Prostate gland (tissue), 2 donors: ENCODE measurements at regions not wholly inside any gene's neighbourhood (a gene's known extent, or its start where the extent isn't known, plus 50 kb on each side); places are given as distances from the start of the nearest gene placed in this dataset.

Experiments used
- DNase-seq: peaks from one replicate; pipeline ENCODE4 v3.0.0-alpha.2; 2019; ENCODE audit warnings: low spot score
- H3K27ac ChIP-seq, 2 donors: fragments of 200-600 bp; sonication (generic); 2 replicates each; pipeline ENCODE4 v1.5.1; 2017 to 2019
- H3K27me3 ChIP-seq: fragments of 200-600 bp; sonication (generic); replicated peaks from 2 replicates; pipeline ENCODE4 v1.5.1; 2019; ENCODE audit not compliant: insufficient read depth
- H3K36me3 ChIP-seq, 2 donors: fragments of 200-600 bp; sonication (generic); 1 replicate in 1 of 2; 2 replicates in 1 of 2; pipeline versions ENCODE4 v1.5.1 to v1.8.1; 2017 to 2019
- H3K4me1 ChIP-seq: fragments of 200-600 bp; sonication (generic); replicated peaks from 2 replicates; pipeline ENCODE4 v1.5.1; 2019
- H3K4me3 ChIP-seq, 2 donors: fragments of 200-600 bp; sonication (generic); 2 replicates each; pipeline ENCODE4 v1.5.1; 2017 to 2019
- H3K9me3 ChIP-seq: fragments of 200-600 bp; sonication (generic); 2 replicates; pipeline ENCODE4 v1.5.1; 2017
- POLR2A ChIP-seq: fragments of 450-650 bp; IDR thresholded peaks from one replicate; pipeline ENCODE4 v1.6.1; 2016; ENCODE audit warnings: antibody characterized with exemption, mild to moderate bottlenecking
- POLR2AphosphoS5 ChIP-seq: sonication (generic); formaldehyde crosslinking; IDR thresholded peaks from one replicate; pipeline ENCODE4 v1.6.1; 2017; ENCODE audit warnings: antibody characterized with exemption
- WGBS: methylation state at CpG from one replicate; pipeline ENCODE4 v1.1.5; 2018; 5-methylcytosine and 5-hydroxymethylcytosine counted together
- intact Hi-C: fragments of 100-400 bp; cut with DNase I; formaldehyde crosslinking; loops from one replicate; pipeline ENCODE4 v1.14.2; 2022
- TF ChIP-seq, protein P1 (sequence below), 4 experiments: fragments of 200-600 bp in 2 of 4; fragments of 450-650 bp in 2 of 4; sonication (generic) in 2 of 4; IDR thresholded peaks; 1 replicate in 3 of 4; 2 replicates in 1 of 4; pipeline ENCODE4 v1.5.1; 2016 to 2019; ENCODE audit warnings: antibody characterized with exemption in 4 of 4, mild to moderate bottlenecking in 2 of 4, moderate library complexity in 2 of 4

DNA sequence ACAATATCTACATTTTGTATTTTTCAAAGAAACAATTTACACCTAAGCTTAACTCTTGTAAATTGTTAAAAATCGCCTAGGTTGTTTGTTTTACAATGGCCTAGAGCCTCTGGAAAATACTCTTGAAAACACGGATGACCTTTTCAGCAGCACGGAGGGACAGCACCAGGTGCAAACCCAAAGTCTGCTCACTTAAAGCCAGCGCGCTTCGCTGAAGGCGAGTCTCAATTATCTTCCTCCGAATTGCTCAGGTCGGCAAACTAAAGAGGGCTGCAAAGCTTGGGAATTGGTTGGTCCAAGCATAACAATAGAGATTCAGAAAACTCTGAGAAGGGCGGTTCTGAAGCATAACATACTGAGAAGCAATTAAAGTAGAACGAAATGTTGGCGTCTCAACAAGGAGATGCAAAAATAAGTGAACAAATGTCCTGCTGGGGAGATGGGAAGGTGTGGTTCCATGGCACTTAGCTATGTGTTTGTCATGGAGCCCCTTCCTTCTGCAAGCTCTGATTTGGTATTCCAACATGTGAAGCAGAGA lies 139.9 kb upstream of the PITRM1 start:
- no peaks in the 10 kb centered on the region for H3K27me3 ChIP-seq
- H3K27ac ChIP-seq = no peak overlapping the region
- no peak overlapping the region for H3K4me3 ChIP-seq
- 79% methylated on average over 12 of the region's 12 CpGs for WGBS
- no peak for DNase-seq
- no peaks in the 10 kb centered on the region for H3K9me3 ChIP-seq
- intact Hi-C loops = no loop called here
- H3K36me3 ChIP-seq = no peaks in the 10 kb centered on the region
- TF ChIP-seq, protein P1, sequence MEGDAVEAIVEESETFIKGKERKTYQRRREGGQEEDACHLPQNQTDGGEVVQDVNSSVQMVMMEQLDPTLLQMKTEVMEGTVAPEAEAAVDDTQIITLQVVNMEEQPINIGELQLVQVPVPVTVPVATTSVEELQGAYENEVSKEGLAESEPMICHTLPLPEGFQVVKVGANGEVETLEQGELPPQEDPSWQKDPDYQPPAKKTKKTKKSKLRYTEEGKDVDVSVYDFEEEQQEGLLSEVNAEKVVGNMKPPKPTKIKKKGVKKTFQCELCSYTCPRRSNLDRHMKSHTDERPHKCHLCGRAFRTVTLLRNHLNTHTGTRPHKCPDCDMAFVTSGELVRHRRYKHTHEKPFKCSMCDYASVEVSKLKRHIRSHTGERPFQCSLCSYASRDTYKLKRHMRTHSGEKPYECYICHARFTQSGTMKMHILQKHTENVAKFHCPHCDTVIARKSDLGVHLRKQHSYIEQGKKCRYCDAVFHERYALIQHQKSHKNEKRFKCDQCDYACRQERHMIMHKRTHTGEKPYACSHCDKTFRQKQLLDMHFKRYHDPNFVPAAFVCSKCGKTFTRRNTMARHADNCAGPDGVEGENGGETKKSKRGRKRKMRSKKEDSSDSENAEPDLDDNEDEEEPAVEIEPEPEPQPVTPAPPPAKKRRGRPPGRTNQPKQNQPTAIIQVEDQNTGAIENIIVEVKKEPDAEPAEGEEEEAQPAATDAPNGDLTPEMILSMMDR (IDR thresholded peaks at IDR 0.05) = no peak
- TF ChIP-seq POLR2AphosphoS5 = no peak
- TF ChIP-seq POLR2A = no peak
- no peaks in the 10 kb centered on the region for H3K4me1 ChIP-seq

DNA sequence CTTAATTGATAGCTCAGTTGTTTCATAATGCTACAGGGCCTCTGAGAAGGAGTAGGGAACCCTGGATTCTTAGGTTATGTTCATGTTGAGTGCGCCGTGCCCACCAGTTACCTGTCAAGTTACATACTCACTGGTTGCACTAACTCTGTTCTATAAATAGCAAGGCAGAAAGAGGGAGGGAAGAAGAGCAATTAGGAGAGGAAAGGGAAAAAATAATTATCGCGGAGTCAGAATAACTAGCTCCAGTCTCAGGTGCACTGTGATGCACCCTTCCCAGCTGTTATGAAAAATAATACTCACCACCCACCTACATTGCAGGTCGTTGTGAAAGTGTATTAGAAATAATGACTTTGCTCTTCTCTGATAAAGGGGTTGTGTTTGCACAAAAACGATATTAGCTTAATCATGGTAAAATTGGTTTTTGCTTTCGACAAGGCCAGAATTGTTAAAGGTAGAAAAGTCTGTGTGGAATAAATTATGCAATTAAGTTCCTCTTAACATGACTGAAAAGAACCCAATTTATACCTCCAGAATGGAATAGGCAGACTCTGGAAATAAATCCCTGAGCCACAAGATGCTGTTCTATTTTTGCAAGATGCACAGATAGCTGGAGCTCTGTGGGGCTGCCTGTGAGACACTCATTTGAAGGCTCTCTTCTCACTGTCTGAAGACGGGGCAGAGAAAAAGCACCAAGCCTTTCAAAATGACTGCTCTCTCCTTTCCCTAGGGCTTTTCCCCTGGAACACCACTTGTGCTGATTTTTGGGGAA lies 137.6 kb upstream of the PITRM1 start:
- no peaks in the 10 kb centered on the region for H3K36me3 ChIP-seq
- H3K27ac ChIP-seq = no peak overlapping the region
- TF ChIP-seq POLR2AphosphoS5 (no peak), POLR2A (no peak)
- TF ChIP-seq, protein P1 (IDR thresholded peaks at IDR 0.05) = no peak
- H3K4me1 ChIP-seq = no peaks in the 10 kb centered on the region
- H3K27me3 ChIP-seq = no peaks in the 10 kb centered on the region
- no peak for DNase-seq
- WGBS = 71% methylated on average over 8 of the region's 8 CpGs
- H3K9me3 ChIP-seq = no peaks in the 10 kb centered on the region
- H3K4me3 ChIP-seq = no peak overlapping the region
- intact Hi-C loops = no loop called here

DNA sequence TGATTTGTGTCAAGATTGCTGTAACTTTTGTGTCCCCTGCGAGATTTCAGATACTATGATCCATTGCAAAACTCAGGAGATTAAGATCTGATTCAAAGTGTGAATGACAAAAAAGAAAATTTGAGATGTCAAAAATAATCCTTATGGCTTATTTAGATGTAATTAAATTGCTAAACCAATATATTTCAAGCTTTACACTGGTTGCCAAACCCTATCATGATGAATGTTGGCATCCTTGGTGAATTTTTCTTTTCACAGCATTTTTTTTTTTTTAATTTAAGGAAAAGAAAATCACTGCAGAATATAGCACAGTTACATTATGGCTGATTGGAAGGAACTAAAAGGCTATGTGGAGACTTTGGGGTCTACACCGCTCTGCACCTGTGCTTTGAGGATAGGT lies 133.5 kb upstream of the PITRM1 start:
- no peak for TF ChIP-seq POLR2A
- TF ChIP-seq POLR2AphosphoS5 = no peak
- TF ChIP-seq, protein P1 (IDR thresholded peaks at IDR 0.05) = no peak
- Histone ChIP-seq H3K4me3 (no peak overlapping the region), H3K27me3 (no peaks in the 10 kb centered on the region), H3K36me3 (no peaks in the 10 kb centered on the region), H3K27ac (no peak overlapping the region), H3K9me3 (no peaks in the 10 kb centered on the region), H3K4me1 (no peaks in the 10 kb centered on the region)
- intact Hi-C loops = no loop called here
- 95% methylated on average over 2 of the region's 2 CpGs for WGBS
- no peak for DNase-seq

DNA sequence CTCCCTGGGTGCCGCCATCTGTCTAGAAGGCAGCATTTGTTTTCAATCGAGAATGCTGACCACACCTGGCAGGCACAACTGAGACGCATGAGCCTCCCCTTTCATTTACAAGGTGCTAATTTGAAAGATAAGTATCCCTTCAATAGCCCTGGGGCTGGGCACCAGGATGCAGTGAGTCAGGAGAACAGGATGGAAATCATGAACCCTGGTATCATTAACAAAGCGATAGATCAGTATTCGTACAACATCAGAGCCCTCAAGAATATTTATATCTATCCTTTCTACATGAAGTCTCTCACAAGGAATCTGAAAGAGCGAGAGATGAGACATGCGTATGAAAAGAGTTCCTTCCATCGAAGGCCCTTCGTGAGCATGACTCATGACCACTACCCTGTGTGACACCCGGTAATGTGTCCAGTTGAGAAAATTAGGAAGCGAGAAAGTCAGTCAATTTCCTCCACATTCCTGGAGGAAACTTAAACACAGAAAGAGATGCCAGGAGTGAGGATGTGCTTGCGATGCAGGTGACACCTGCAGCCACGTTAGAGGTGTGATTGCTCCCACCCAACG lies 123.1 kb upstream of the PITRM1 start:
- intact Hi-C loops = no loop called here
- Histone ChIP-seq H3K4me1 (no peaks in the 10 kb centered on the region), H3K27me3 (no peaks in the 10 kb centered on the region), H3K36me3 (no peaks in the 10 kb centered on the region), H3K27ac (no peak overlapping the region), H3K9me3 (no peaks in the 10 kb centered on the region), H3K4me3 (no peak overlapping the region)
- TF ChIP-seq POLR2A (no peak), POLR2AphosphoS5 (no peak)
- TF ChIP-seq, protein P1 (IDR thresholded peaks at IDR 0.05) = no peak
- WGBS = 87% methylated on average over 14 of the region's 14 CpGs
- DNase-seq = no peak
